Keratinocyte (primary cell): ENCODE measurements at regions not wholly inside any gene's neighbourhood (a gene's known extent, or its start where the extent isn't known, plus 50 kb on each side); places are given as distances from the start of the nearest gene placed in this dataset.

Experiments used
- DNase-seq: peaks from one replicate; pipeline ENCODE4 v3.0.0-alpha.2; 2011; ENCODE audit warnings: low read depth, missing footprints, low spot score
- FAIRE-seq: peaks from 2 replicates; lab custom pipeline; 2011; peaks lifted over from hg19 to GRCh38; lab: Jason Lieb, UNC
- H2AFZ ChIP-seq: 2 replicates; pipeline ENCODE4 v1.6.0; 2012; ENCODE audit warnings: low read length, control low read depth, inconsistent platforms; ENCODE audit not compliant: control insufficient read depth
- H3K27ac ChIP-seq: 2 replicates; pipeline ENCODE4 v1.5.1; 2011; ENCODE audit warnings: low read length; ENCODE audit not compliant: control insufficient read depth, insufficient read depth
- H3K27me3 ChIP-seq: 3 replicates; pipeline ENCODE4 v1.6.0; 2011; ENCODE audit warnings: low read length; ENCODE audit not compliant: control insufficient read depth, insufficient read depth; ENCODE audit errors: extremely low read depth
- H3K36me3 ChIP-seq, 2 experiments: 2 replicates in 1 of 2; 3 replicates in 1 of 2; pipeline ENCODE4 v1.5.1; 2011; ENCODE audit warnings: low read length in 2 of 2, mild to moderate bottlenecking in 1 of 2; ENCODE audit not compliant: control insufficient read depth in 2 of 2, insufficient read depth in 2 of 2; ENCODE audit errors: extremely low read depth in 1 of 2
- H3K4me1 ChIP-seq: 3 replicates; pipeline ENCODE4 v1.5.1; 2011; ENCODE audit warnings: low read length; ENCODE audit not compliant: control insufficient read depth, insufficient read depth; ENCODE audit errors: extremely low read depth
- H3K4me2 ChIP-seq: 3 replicates; pipeline ENCODE4 v1.6.0; 2011; ENCODE audit warnings: low read depth, low read length; ENCODE audit not compliant: control insufficient read depth, insufficient read depth; ENCODE audit errors: extremely low read depth
- H3K4me3 ChIP-seq, 3 experiments: fragments of 200-600 bp in 1 of 3; sonication (generic) in 1 of 3; 2 replicates in 2 of 3; 3 replicates in 1 of 3; pipeline ENCODE4 v1.5.1; 2011 to 2016; ENCODE audit warnings: low read length in 3 of 3, mild to moderate bottlenecking in 3 of 3, control low read depth in 2 of 3, inconsistent platforms in 1 of 3, low read depth in 1 of 3, mixed read lengths in 1 of 3, mixed run types in 1 of 3, moderate library complexity in 1 of 3; ENCODE audit not compliant: control insufficient read depth in 2 of 3, insufficient read depth in 2 of 3; ENCODE audit errors: extremely low read depth in 1 of 3
- H3K79me2 ChIP-seq: 2 replicates; pipeline ENCODE4 v1.6.0; 2012; ENCODE audit warnings: low read length; ENCODE audit not compliant: control insufficient read depth, insufficient read depth
- H3K9ac ChIP-seq: 3 replicates; pipeline ENCODE4 v1.6.0; 2011; ENCODE audit warnings: low read length; ENCODE audit not compliant: control insufficient read depth, insufficient read depth; ENCODE audit errors: extremely low read depth
- H3K9me1 ChIP-seq: 3 replicates; pipeline ENCODE4 v1.6.0; 2011; ENCODE audit warnings: low read length; ENCODE audit not compliant: control insufficient read depth, insufficient read depth; ENCODE audit errors: extremely low read depth
- H3K9me3 ChIP-seq: 2 replicates; pipeline ENCODE4 v1.5.1; 2012; ENCODE audit warnings: low read depth, low read length; ENCODE audit not compliant: control insufficient read depth
- H4K20me1 ChIP-seq: 3 replicates; pipeline ENCODE4 v1.6.0; 2011; ENCODE audit warnings: low read length; ENCODE audit not compliant: control insufficient read depth, insufficient read depth; ENCODE audit errors: extremely low read depth
- CTCF ChIP-seq, 3 experiments: IDR thresholded peaks in 1 of 3; conservative IDR thresholded peaks in 1 of 3; optimal IDR thresholded peaks in 1 of 3; 2 replicates in 2 of 3; 3 replicates in 1 of 3; pipeline versions ENCODE3 to v1.5.1; 2011; ENCODE audit warnings: low read length in 3 of 3, mild to moderate bottlenecking in 3 of 3, moderate library complexity in 2 of 3, control low read depth in 1 of 3, inconsistent platforms in 1 of 3; ENCODE audit not compliant: insufficient read depth in 2 of 3; ENCODE audit errors: extremely low read depth in 1 of 3
- EZH2 ChIP-seq: IDR thresholded peaks from one replicate; pipeline ENCODE4 v1.6.1; 2012; ENCODE audit warnings: inconsistent platforms, mild to moderate bottlenecking, low read length, moderate library complexity
- dilution Hi-C: fragments of 300-500 bp; cut with MboI; formaldehyde crosslinking; loops from one replicate; pipeline ENCODE4 v1.7.0; 2020; ENCODE audit warnings: low sequenced_read_pairs; ENCODE audit not compliant: extremely low pct_ligation_motif_present

- H3K79me2 ChIP-seq: no peaks in the 10 kb centered on the region
- no peaks in the 10 kb centered on the region for H3K9me3 ChIP-seq
- H3K4me3 ChIP-seq: no peak overlapping the region
- no peak overlapping the region for H2AFZ ChIP-seq
- H3K27me3 ChIP-seq: no peaks in the 10 kb centered on the region
- DNase-seq: no peak
- H3K36me3 ChIP-seq: no peaks in the 10 kb centered on the region
- no peak overlapping the region for H3K9ac ChIP-seq
- no peaks in the 10 kb centered on the region for H4K20me1 ChIP-seq
- H3K4me1 ChIP-seq: peaks cover 7% of the 10 kb centered on the region
- no peak for FAIRE-seq
- H3K9me1 ChIP-seq: no peaks in the 10 kb centered on the region
- no peak overlapping the region for H3K4me2 ChIP-seq
- H3K27ac ChIP-seq: no peak overlapping the region
- dilution Hi-C loops: no loop called here
- TF ChIP-seq CTCF (optimal IDR thresholded peaks at IDR 0.05 in 1 of 3, IDR thresholded peaks at IDR 0.05 in 1 of 3, conservative IDR thresholded peaks at IDR 0.05 in 1 of 3; ENCODE audit: extremely low read depth in 1 of 3, insufficient read depth in 2 of 3, low read length in 3 of 3): no peak
- no peak for TF ChIP-seq EZH2
These were observed 255.2 kb upstream of the IRX1 start for GRCh38 chr5:3340471-3340870.

- Histone ChIP-seq H3K79me2 (no peaks in the 10 kb centered on the region), H4K20me1 (no peaks in the 10 kb centered on the region), H3K4me2 (no peak overlapping the region), H3K9ac (no peak overlapping the region), H2AFZ (no peak overlapping the region), H3K4me1 (peaks cover 7% of the 10 kb centered on the region), H3K36me3 (no peaks in the 10 kb centered on the region), H3K9me3 (no peaks in the 10 kb centered on the region), H3K27me3 (no peaks in the 10 kb centered on the region), H3K4me3 (no peak overlapping the region), H3K9me1 (no peaks in the 10 kb centered on the region), H3K27ac (no peak overlapping the region)
- DNase-seq (no peak), FAIRE-seq (no peak)
- dilution Hi-C loops: no loop called here
- TF ChIP-seq CTCF (optimal IDR thresholded peaks at IDR 0.05 in 1 of 3, IDR thresholded peaks at IDR 0.05 in 1 of 3, conservative IDR thresholded peaks at IDR 0.05 in 1 of 3; ENCODE audit: extremely low read depth in 1 of 3, insufficient read depth in 2 of 3, low read length in 3 of 3) (no peak), EZH2 (no peak)
These were observed 255.9 kb upstream of the IRX1 start for GRCh38 chr5:3339798-3340115.
